Upper lobe of left lung (tissue), 6 donors: ENCODE measurements at regions not wholly inside any gene's neighbourhood (a gene's known extent, or its start where the extent isn't known, plus 50 kb on each side); places are given as distances from the start of the nearest gene placed in this dataset.
A peak's percentile ranks its signal among the peaks of the same experiment; 100 is the strongest.

Source experiments
- ATAC-seq, 2 donors: fragments of 200-7000 bp; cut with Tn5 transposase; one replicate each; pipeline ENCODE4 v1.9.1; 2022; ENCODE audit warnings: mild to moderate bottlenecking in 2 of 2, moderate library complexity in 2 of 2; ENCODE audit not compliant: low FRiP score in 2 of 2
- DNase-seq, 2 donors: peaks; one replicate each; pipeline ENCODE4 v3.0.0-alpha.2; 2019 to 2020
- H3K27ac ChIP-seq, 4 donors: fragments of 200-600 bp; sonication (generic); one replicate each; pipeline ENCODE4 v1.5.1; 2016 to 2019
- H3K27me3 ChIP-seq, 4 donors: fragments of 200-600 bp; sonication (generic); one replicate each; pipeline ENCODE4 v1.5.1; 2017 to 2019
- H3K36me3 ChIP-seq, 4 donors: fragments of 200-600 bp; sonication (generic); one replicate each; pipeline ENCODE4 v1.5.1; 2016 to 2019
- H3K4me1 ChIP-seq, 4 donors: fragments of 200-600 bp; sonication (generic); one replicate each; pipeline ENCODE4 v1.5.1; 2018 to 2019
- H3K4me3 ChIP-seq, 4 donors: fragments of 200-600 bp; sonication (generic); one replicate each; pipeline ENCODE4 v1.5.1; 2017 to 2019; ENCODE audit warnings: mild to moderate bottlenecking in 2 of 4, moderate library complexity in 1 of 4
- H3K9me3 ChIP-seq, 4 donors: fragments of 200-600 bp; sonication (generic); one replicate each; pipeline ENCODE4 v1.5.1; 2018 to 2019
- CTCF ChIP-seq, 6 experiments: fragments of 450-650 bp in 4 of 6; fragments of 200-600 bp in 2 of 6; sonication (generic) in 2 of 6; IDR thresholded peaks; one replicate each; pipeline ENCODE4 v1.5.1; 2016 to 2019; ENCODE audit warnings: antibody characterized with exemption in 6 of 6
- EP300 ChIP-seq, 4 donors: sonication (generic); formaldehyde crosslinking; IDR thresholded peaks; one replicate each; pipeline ENCODE4 v1.5.1; 2017; ENCODE audit warnings: antibody characterized with exemption in 4 of 4, control low read depth in 2 of 4
- POLR2A ChIP-seq, 4 donors: fragments of 450-650 bp; IDR thresholded peaks; one replicate each; pipeline ENCODE4 v1.5.1; 2016 to 2017; ENCODE audit warnings: antibody characterized with exemption in 4 of 4, mild to moderate bottlenecking in 2 of 4
- POLR2AphosphoS5 ChIP-seq, 2 donors: sonication (generic); formaldehyde crosslinking; IDR thresholded peaks; one replicate each; pipeline ENCODE4 v1.5.1; 2017; ENCODE audit warnings: antibody characterized with exemption in 2 of 2
- WGBS, 2 donors: methylation state at CpG; one replicate each; pipeline ENCODE4 v1.1.5; 2017 to 2018; 5-methylcytosine and 5-hydroxymethylcytosine counted together
- donor health status: DM: no; HTN: no; CAD: no; lungs with moderate emphysema.
- donor health status: DM: no; HTN: yes; CAD: no; lungs with severe emphysema.

GRCh38 chr7:35530124-35531109, 164.5 kb downstream of the HERPUD2 start:
- no peaks in the 10 kb centered on the region for H3K27me3 ChIP-seq
- H3K36me3 ChIP-seq: no peaks in the 10 kb centered on the region
- H3K4me1 ChIP-seq: no peaks in the 10 kb centered on the region
- no peak for ATAC-seq
- no peak overlapping the region for H3K4me3 ChIP-seq
- no peak overlapping the region for H3K27ac ChIP-seq
- DNase-seq: peak in 1 of 2 donors; percentile 64
- H3K9me3 ChIP-seq: no peaks in the 10 kb centered on the region
- no peak for TF ChIP-seq POLR2A (IDR thresholded peaks at IDR 0.05)
- no peak for TF ChIP-seq CTCF (IDR thresholded peaks at IDR 0.05)
- no peak for TF ChIP-seq EP300 (IDR thresholded peaks at IDR 0.05)
- no peak for TF ChIP-seq POLR2AphosphoS5 (IDR thresholded peaks at IDR 0.05)
- 78 to 79% methylated on average over 16 of the region's 16 CpGs for WGBS, 2 donors

GRCh38 chr7:35529713-35530112, 165.2 kb downstream of the HERPUD2 start:
- WGBS, 2 donors: 69 to 72% methylated on average over 6 of the region's 6 CpGs
- ATAC-seq: no peak
- Histone ChIP-seq H3K4me1 (no peaks in the 10 kb centered on the region), H3K4me3 (no peak overlapping the region), H3K36me3 (no peaks in the 10 kb centered on the region), H3K27ac (no peak overlapping the region), H3K9me3 (no peaks in the 10 kb centered on the region), H3K27me3 (no peaks in the 10 kb centered on the region)
- DNase-seq: no peak
- TF ChIP-seq CTCF (IDR thresholded peaks at IDR 0.05): no peak
- no peak for TF ChIP-seq POLR2AphosphoS5 (IDR thresholded peaks at IDR 0.05)
- no peak for TF ChIP-seq POLR2A (IDR thresholded peaks at IDR 0.05)
- no peak for TF ChIP-seq EP300 (IDR thresholded peaks at IDR 0.05)

- no peak overlapping the region for H3K27ac ChIP-seq
- no peaks in the 10 kb centered on the region for H3K9me3 ChIP-seq
- H3K4me1 ChIP-seq: no peaks in the 10 kb centered on the region
- 91 to 93% methylated on average over 8 of the region's 8 CpGs for WGBS, 2 donors
- ATAC-seq (no peak), DNase-seq (no peak)
- TF ChIP-seq EP300 (IDR thresholded peaks at IDR 0.05) (no peak), POLR2AphosphoS5 (IDR thresholded peaks at IDR 0.05) (no peak), POLR2A (IDR thresholded peaks at IDR 0.05) (no peak), CTCF (IDR thresholded peaks at IDR 0.05) (no peak)
- no peaks in the 10 kb centered on the region for H3K27me3 ChIP-seq
- H3K36me3 ChIP-seq: no peaks in the 10 kb centered on the region
- no peak overlapping the region for H3K4me3 ChIP-seq
These were observed 166.5 kb downstream of the HERPUD2 start for GRCh38 chr7:35528381-35528977.

GRCh38 chr7:35526645-35527044, 168.3 kb downstream of the HERPUD2 start:
- Histone ChIP-seq H3K4me3 (no peak overlapping the region), H3K27me3 (no peaks in the 10 kb centered on the region), H3K9me3 (no peaks in the 10 kb centered on the region), H3K36me3 (no peaks in the 10 kb centered on the region), H3K27ac (no peak overlapping the region), H3K4me1 (no peaks in the 10 kb centered on the region)
- DNase-seq (no peak), ATAC-seq (no peak)
- 90 to 91% methylated on average over 4 of the region's 4 CpGs for WGBS, 2 donors
- TF ChIP-seq POLR2AphosphoS5 (IDR thresholded peaks at IDR 0.05) (no peak), CTCF (IDR thresholded peaks at IDR 0.05) (no peak), EP300 (IDR thresholded peaks at IDR 0.05) (no peak), POLR2A (IDR thresholded peaks at IDR 0.05) (no peak)
